ENCODE measurements at regions not wholly inside any gene's neighbourhood (a gene's known extent, or its start where the extent isn't known, plus 50 kb on each side); places are given as distances from the start of the nearest gene placed in this dataset.

- DNase-seq, result no peak
Observed at GRCh38 chr21:34192646-34193285, 119.4 kb downstream of the MRPS6 start.

GRCh38 chr21:34195335-34195734, 122.0 kb downstream of the MRPS6 start:
- no peak for DNase-seq

DNA sequence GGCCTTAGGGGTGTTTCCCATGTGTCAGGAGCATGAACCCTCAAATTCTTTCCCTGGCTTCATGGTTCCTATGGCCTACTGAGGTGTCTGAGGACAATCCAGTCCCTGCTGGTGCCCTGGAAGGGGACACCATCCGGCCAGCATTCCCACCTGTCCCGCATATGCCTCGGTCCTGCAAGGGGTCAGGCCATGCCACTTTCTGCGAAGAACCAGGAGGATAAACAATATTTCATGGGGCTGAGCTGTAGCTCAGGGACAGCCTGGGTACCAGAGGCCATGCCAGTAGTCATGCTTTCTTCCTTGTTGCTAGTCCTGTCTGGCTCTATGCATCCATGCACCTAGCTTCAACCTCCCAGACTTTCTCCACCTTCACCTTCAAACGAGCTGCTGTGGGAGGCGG, 123.6 kb downstream of the MRPS6 start:
- no peak for DNase-seq

DNA sequence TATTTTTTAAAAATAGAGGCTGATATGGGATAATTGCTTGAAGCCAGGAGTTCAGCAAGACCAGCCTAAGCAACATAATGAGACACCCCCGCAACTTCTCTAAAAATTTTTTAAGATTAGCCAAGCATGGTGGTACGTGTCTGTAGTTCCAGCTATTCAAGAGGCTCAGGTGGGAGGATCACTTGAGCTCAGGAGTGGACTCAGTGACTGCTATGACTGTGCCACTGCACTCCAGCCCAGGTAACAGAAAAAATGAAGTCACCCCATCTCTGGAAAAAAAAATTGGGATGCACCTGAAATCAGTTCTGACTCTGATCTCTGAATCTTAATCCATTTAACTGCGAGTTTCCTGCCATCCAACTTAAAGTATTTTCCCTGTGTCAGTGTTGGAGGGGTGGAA, 124.2 kb downstream of the MRPS6 start:
- no peak for DNase-seq

DNA sequence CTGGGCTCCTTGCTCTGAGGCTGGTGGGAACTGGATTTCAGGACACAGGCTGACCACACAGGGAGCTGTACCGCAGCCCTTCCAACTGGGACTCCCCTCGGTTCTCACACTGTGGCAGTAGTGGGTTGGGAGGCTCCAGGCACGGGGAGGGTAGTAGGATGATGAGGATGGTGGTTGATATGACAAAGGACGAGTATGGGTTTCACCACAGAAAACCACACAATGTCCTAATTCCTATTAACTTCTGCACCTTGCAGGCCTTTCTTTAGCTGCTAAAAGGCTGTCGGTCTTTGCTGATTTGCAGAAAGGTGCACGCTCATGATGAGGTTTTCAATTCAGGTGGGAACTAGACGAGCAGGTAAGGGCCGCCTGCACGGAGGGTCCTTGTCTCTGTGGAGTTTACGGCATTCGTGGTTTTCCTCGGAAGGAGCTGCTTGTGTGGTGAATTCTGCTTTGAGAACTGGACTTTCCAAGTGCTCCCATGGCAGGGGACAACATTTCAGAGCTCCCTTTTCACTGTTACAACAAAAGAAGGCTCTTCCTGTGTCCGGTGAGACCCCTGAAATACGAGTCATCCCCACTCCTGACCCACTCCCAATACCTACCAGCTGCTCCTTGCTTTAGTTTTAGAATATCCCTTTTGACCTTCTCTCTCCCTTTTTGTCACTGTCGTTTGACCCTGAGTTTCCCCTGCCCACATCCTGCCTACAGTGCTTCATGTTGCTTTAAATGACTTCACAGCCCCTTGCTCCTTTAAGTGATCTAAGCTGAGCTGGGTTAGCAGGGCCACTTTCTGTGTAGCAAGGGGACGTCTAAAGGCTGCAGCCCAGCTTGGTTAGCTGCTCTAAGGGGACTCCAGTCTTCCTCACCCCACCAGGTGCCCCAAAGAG, 125.1 kb downstream of the MRPS6 start:
- DNase-seq, result no peak

DNA sequence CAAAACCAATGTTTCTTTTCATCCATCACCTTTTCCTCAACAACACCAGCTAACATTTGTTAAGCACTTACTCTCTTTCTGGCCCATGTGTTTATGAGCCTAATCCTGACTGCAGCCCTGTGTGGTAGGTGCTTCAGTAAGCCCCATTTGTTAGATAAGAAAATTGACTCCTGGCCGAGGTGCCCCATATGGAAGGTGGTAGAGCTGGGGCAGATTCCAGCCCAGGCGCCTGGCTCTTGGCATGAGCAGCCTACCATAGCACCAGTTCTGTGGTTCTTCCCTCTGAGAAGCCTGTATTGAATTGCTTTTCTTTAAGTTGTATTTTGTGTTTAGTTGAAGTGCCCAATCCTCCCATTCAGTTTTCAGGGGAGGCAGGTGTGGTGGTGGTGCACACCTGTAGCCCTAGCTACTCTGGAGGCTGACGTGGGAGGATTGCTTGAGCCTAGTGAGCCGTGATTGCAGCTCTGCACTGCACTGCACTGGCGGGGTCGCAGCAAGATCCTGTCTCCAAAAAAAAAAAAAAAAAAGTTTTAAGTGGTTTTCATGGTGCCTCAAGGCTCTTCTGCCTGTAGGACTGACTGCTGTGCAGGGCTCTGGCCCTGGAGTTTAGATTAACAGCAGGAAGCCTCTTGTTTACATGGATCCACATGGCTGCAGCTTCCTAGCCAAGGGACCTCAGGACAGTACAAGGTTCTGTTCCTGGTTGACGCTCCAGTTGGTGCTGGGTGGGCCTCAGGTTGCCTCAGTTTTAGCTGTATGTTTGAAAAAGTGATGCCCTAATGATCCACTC, 125.9 kb downstream of the MRPS6 start:
- no peak for DNase-seq

- peak; percentile 43 for DNase-seq
Observed at GRCh38 chr21:34200288-34200905, 127.0 kb downstream of the MRPS6 start.

DNA sequence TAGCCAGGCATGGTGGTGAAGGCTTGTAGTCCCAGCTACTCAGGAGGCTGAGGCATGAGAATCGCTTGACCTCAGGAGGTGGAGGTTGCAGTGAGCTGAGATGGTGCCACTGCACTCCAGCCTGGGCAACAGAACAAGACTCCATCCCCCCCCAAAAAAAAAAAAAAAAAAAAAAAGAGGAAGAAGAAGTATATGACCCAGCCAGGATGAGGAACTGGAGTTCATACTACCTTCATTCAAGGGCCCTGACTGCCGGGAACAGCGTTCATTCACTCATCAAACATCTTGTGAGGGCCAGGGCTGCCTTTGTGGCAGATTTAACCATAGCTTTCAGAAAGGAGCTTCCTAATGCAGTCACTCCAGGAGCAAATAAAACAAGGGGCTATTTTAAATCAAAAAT, 127.6 kb downstream of the MRPS6 start:
- peak; percentile 23 for DNase-seq

DNA sequence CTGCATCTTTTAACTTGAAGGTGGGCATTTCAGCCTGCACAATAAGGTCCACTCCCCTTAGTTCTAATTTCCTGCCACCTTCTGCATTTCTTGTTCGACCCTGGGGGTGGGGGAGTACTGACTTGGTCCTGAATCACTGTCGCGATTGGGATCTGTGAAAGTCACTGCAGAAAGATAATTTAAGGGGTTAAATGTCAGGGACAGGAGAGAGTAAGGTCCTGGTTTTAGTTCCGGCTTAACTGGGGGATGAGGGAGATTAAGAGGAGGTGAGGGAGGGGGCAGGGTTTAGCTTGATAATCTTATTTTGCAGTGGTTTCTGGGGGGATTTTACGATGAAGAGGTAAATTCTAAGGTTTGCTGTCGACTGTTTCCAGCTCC, 128.1 kb downstream of the MRPS6 start:
- DNase-seq, result no peak

GRCh38 chr21:34202553-34203372, 129.4 kb downstream of the MRPS6 start:
- peak; percentile 18 for DNase-seq

DNA sequence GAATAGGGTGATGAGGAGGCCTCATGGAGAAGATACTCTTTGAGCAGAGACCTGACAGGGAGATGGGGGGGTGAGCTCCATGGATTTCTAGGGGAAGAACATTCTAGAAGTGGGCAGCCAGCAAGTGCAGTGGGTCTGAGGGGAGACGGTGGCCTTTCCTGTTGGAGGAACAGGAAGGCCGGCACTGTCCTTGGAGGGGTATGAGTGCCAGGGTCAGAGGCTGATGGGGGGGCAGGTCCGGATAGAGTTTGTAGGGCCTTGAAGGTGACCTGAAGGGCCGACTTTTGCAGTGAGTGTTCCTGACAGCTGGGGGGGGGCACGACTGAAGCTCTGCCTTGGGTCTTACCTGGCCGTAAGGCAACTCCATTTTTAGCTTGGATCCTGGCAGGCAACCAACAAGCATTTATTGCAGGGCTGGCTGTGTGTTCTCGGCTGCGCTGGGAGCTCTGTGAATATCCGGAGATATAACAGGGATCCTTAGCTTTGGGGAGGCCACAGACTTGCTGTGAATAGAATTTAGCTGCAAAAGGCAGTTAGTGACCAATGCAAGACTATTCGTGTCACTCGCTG, 130.6 kb downstream of the MRPS6 start:
- DNase-seq, result no peak

DNA sequence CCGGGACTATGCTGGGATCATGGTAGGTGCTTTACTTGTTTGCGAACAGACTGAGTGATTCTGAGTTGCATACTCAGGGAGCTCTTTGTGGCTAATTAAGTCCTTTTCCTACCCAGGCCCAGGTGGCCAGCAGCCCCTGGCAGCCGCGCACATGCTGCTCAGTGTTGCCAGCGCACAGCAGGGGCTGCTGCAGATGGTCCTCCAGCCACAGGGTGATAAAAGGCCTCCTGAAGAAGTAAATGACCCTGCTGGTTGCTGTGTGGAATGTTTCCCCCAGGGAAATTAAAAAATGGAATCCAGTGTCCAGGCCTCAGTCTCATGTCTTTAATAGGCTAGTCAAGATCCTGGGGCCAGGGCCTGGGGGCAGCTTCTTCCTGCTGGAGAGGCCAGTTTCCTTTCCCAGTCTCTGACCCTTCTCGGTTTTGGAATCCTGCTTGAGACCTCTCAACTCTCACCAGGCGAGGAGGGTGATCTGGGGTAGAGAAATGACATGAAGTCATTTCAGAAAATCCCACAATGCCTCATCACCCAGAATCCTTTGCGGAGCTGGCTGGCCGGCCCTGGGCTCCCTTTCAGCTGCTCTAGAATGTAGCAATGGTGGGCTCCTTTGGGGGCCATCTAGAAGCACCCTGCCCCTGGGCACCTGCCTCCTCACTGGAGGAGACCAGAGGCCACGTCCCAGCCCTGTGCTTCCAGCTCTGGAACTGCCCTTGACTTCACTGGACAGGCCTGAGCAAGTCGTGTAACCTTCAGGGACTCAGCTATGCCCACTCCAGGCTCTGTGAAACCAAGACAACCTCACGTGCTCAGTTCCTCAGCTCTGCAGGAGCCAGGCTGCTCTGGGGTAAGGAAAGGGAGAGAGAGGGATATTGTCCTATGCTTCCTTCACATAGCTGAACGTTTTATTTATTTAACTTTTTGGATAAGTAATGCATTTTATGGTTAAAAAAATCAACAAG, 131.4 kb downstream of the MRPS6 start:
- DNase-seq, result no peak

GRCh38 chr21:34205811-34206571, 132.6 kb downstream of the MRPS6 start:
- DNase-seq, result no peak

DNA sequence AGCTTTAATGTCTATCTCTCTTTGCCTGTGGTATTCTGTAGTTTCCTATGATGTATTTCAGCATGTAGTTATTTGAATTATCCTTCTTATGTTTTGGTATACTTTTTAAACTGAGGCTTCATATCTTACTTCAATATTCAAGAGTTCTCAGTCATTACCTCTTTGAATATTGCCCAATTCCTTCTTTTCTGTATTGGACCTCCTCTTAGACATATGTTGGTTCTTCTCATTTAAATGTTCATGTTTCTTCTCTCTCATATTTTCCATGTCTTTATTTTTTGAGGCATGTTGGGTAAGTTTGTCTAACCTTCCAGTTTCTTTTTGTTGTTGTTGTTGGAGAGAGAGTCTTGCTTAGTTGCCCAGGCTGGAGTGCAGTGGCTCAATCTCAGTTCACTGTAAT, 140.6 kb downstream of the MRPS6 start:
- DNase-seq, result no peak

DNA sequence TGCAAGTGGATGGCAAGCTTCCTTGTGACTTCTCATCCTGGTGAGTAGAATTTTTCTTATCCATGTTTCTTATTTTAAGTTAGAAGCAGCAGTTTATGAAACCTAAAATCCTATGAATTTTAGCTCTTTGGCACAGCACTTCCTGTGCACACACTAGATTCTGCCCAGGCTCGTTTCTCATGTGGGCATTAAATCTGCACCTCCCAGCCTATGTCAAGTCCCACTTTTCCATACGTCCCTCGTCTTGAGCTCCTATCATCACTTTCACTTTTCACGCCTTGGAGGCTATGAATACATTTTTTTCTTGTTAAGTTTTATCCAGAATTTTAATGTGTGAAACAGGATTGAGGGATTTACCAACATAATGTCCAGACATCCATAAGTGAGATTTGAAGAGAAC, 142.1 kb downstream of the MRPS6 start:
- DNase-seq, result no peak

DNA sequence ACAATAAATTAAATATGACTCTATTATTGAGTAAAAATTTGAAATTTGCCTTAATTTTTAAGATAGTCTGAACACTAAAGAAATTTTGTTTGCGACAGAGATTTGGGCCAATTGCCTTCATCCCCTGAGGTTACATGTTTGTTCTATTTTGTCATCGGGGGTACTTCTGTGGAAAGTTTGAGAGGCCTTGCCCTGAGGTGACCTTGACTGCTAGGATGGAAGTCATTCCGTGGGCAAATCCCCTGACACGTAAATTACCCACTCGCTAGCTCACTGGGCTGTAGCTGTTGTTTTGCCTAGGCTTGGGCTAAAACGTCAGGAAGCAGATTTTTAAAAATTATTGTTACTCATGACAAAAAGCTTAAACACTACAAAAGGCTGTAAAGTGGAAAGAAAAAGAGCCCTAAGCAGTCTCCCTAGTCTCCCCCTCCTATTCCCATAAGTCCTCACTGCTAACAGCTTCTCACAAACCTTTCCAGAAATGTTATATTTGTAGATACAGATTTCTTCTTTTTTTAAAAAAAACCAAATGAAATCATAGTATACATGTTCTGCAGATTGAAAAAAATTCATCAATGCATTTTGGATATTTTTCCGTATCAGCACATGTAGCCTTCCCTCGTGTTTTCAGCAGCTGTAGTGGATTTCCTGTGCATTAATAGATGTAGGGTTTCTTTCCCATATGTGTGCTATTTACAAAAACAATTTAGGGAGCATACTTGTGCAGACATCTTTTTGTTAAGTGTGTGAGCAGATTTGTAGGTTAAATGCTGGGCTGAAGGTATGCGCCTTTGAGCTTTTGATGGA, 142.7 kb downstream of the MRPS6 start:
- DNase-seq, result no peak

DNA sequence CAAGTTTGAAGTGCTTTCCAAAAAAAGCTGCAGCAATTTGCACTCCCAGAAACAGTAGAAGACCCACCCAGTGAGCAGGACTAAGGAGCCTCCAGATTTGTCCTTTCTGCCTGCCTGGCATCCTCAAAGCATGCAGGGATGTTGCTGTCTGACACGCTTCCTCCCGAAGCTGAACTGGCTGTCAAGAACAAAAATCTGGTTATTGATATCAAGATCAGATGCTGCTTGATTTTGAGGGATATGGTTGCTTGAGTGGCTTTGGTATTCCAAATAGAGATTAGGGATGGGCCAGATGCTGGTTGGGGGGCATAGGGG, 143.3 kb downstream of the MRPS6 start:
- no peak for DNase-seq

DNA sequence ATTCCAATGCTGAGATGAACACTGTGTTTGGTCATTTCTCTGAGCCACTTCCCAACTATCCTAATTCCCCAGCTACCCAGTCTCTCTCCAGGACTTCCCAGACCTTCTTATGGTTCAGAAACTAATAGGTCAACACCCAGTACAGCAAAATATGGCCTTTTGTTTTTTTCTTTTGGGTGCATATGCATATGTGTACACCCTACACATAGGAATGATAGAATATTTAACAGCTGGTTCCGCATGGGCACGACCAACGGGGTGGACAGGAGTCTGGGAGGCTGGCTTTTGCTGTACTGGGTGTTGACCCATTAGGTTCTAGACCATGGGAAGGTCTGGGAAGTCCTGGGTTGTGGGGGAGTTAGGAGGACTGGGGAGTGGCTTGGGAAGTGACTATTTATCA, 143.9 kb downstream of the MRPS6 start:
- no peak for DNase-seq

GRCh38 chr21:34219334-34220060, 144.3 kb upstream of the KCNE2 start:
- no peak for DNase-seq

Measured in CD4-positive, alpha-beta T cell treated with Interleukin-15 for 1 hour (primary cell).